Liver (tissue), 8 donors: ENCODE measurements at regions not wholly inside any gene's neighbourhood (a gene's known extent, or its start where the extent isn't known, plus 50 kb on each side); places are given as distances from the start of the nearest gene placed in this dataset.

ENCODE experiments used
- DNase-seq: peaks from one replicate; pipeline ENCODE4 v3.0.0-alpha.2; 2017; ENCODE audit warnings: low spot score
- H3K27ac ChIP-seq, 2 donors: one replicate each; pipeline ENCODE4 v1.7.0; 2013; ENCODE audit warnings: inconsistent platforms in 2 of 2, low read length in 2 of 2, control low read depth in 1 of 2, low read depth in 1 of 2, mild to moderate bottlenecking in 1 of 2
- H3K27me3 ChIP-seq, 4 donors: one replicate each; pipeline versions ENCODE4 v1.6.1 to v1.7.0; 2013; ENCODE audit warnings: low read length in 3 of 4, inconsistent platforms in 1 of 4, mild to moderate bottlenecking in 1 of 4, moderate library complexity in 1 of 4; ENCODE audit not compliant: control insufficient read depth in 4 of 4, insufficient read depth in 4 of 4
- H3K36me3 ChIP-seq, 4 donors: one replicate each; pipeline versions ENCODE4 v1.6.1 to v1.7.0; 2013; ENCODE audit warnings: low read length in 3 of 4, mild to moderate bottlenecking in 3 of 4, low read depth in 1 of 4, moderate library complexity in 1 of 4; ENCODE audit not compliant: control insufficient read depth in 4 of 4, insufficient read depth in 3 of 4
- H3K4me1 ChIP-seq, 4 donors: one replicate each; pipeline versions ENCODE4 v1.6.1 to v1.7.0; 2013; ENCODE audit warnings: low read length in 3 of 4, mild to moderate bottlenecking in 3 of 4, moderate library complexity in 1 of 4; ENCODE audit not compliant: control insufficient read depth in 4 of 4, insufficient read depth in 4 of 4
- H3K4me3 ChIP-seq, 3 donors: one replicate each; pipeline versions ENCODE4 v1.6.1 to v1.7.0; 2013; ENCODE audit warnings: low read length in 3 of 3, control low read depth in 1 of 3, low read depth in 1 of 3, mild to moderate bottlenecking in 1 of 3
- H3K9ac ChIP-seq, 2 donors: one replicate each; pipeline ENCODE4 v1.7.0; 2013; ENCODE audit warnings: low read length in 2 of 2, mild to moderate bottlenecking in 2 of 2, moderate library complexity in 2 of 2, control low read depth in 1 of 2, low read depth in 1 of 2
- H3K9me3 ChIP-seq, 4 donors: one replicate each; pipeline versions ENCODE4 v1.6.1 to v1.7.0; 2013; ENCODE audit warnings: low read length in 3 of 4; ENCODE audit not compliant: control insufficient read depth in 4 of 4
- EGR1 ChIP-seq, 2 donors: IDR thresholded peaks; 2 replicates each; pipeline ENCODE4 v1.6.1; 2016 to 2018; ENCODE audit warnings: antibody characterized with exemption in 2 of 2, low read depth in 2 of 2
- FOXA1 ChIP-seq: IDR thresholded peaks from 2 replicates; pipeline ENCODE4 v1.6.1; 2016; ENCODE audit warnings: antibody characterized with exemption
- FOXA2 ChIP-seq: IDR thresholded peaks from 2 replicates; pipeline ENCODE4 v1.6.1; 2016; ENCODE audit warnings: antibody characterized with exemption
- GABPA ChIP-seq, 2 donors: IDR thresholded peaks in 1 of 2; conservative IDR thresholded peaks in 1 of 2; 2 replicates each; pipeline ENCODE4 v1.6.1; 2016; ENCODE audit warnings: antibody characterized with exemption in 2 of 2, mild to moderate bottlenecking in 1 of 2, moderate library complexity in 1 of 2
- HNF4A ChIP-seq, 2 donors: conservative IDR thresholded peaks; 2 replicates each; pipeline ENCODE4 v1.6.1; 2016; ENCODE audit warnings: antibody characterized with exemption in 2 of 2, mild to moderate bottlenecking in 2 of 2
- HNF4G ChIP-seq: IDR thresholded peaks from 2 replicates; pipeline ENCODE4 v1.6.1; 2016; ENCODE audit warnings: antibody characterized with exemption
- JUND ChIP-seq, 2 donors: IDR thresholded peaks; 2 replicates each; pipeline ENCODE4 v1.6.1; 2016; ENCODE audit warnings: antibody characterized with exemption in 2 of 2
- NR2F2 ChIP-seq: IDR thresholded peaks from 2 replicates; pipeline ENCODE4 v1.6.1; 2016; ENCODE audit warnings: antibody characterized with exemption
- RAD21 ChIP-seq, 2 donors: IDR thresholded peaks; 2 replicates each; pipeline ENCODE4 v1.6.1; 2016; ENCODE audit warnings: antibody characterized with exemption in 2 of 2, mild to moderate bottlenecking in 2 of 2
- RXRA ChIP-seq, 2 donors: IDR thresholded peaks; 2 replicates each; pipeline ENCODE4 v1.6.1; 2017 to 2018; ENCODE audit warnings: antibody characterized with exemption in 2 of 2, mild to moderate bottlenecking in 1 of 2
- SP1 ChIP-seq: IDR thresholded peaks from 2 replicates; pipeline ENCODE4 v1.6.1; 2018; ENCODE audit warnings: antibody characterized with exemption, mild to moderate bottlenecking
- TAF1 ChIP-seq: conservative IDR thresholded peaks from 2 replicates; pipeline ENCODE4 v1.6.1; 2016; ENCODE audit warnings: antibody characterized with exemption, mild to moderate bottlenecking
- YY1 ChIP-seq: IDR thresholded peaks from 2 replicates; pipeline ENCODE4 v1.6.1; 2016; ENCODE audit warnings: antibody characterized with exemption, mild to moderate bottlenecking
- WGBS: extraction: QIAGEN DNeasy Blood & Tissue Kit; methylation state at CpG from one replicate; pipeline ENCODE4 v1.1.7; 2013; 5-methylcytosine and 5-hydroxymethylcytosine counted together
- TF ChIP-seq, protein P1 (sequence below): IDR thresholded peaks from 2 replicates; pipeline ENCODE4 v1.6.1; 2016; ENCODE audit warnings: antibody characterized with exemption
- TF ChIP-seq, protein P2 (sequence below): IDR thresholded peaks from 2 replicates; pipeline ENCODE4 v1.6.1; 2016; ENCODE audit warnings: antibody characterized with exemption
- TF ChIP-seq, protein P3 (sequence below): fragments of 150-350 bp; IDR thresholded peaks from 2 replicates; pipeline ENCODE4 v1.5.1; 2017; ENCODE audit warnings: improper control_type of control experiment, low read depth, low read length; ENCODE audit not compliant: missing input control
- TF ChIP-seq, protein P4 (sequence below): IDR thresholded peaks from 2 replicates; pipeline ENCODE4 v1.6.1; 2016; ENCODE audit warnings: antibody characterized with exemption, mild to moderate bottlenecking
- TF ChIP-seq, protein P5 (sequence below): IDR thresholded peaks from 2 replicates; pipeline ENCODE4 v1.6.1; 2016; ENCODE audit warnings: antibody characterized with exemption
- donor health status: healthy.
- donor health status: healthy.
- donor health status: healthy.
- donor health status: healthy.
- donor health status: healthy.

DNA sequence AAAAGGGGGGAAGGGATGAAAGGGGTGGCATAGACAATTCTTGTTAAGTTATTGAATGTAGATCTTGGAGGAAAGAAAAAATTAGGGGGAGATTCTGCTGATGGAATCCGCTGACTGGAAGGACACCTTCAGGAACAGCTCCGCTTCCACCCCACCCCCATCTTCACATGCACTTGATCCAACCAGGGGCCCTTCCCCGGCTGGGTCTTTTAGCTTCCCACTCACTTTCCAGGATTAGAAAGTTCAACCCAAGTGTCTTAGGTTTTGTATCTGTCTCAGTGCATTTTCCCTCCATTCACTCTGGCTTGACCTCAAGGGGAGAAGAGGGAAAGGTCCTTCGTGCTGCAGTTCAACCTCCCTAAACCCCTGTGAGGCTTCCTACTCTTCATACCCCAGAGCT, 141.4 kb downstream of the IRS2 start:
- Histone ChIP-seq H3K9me3 (peaks cover 2 to 15% (median 12%) of the 10 kb centered on the region in 4 donors), H3K4me1 (peaks cover 0 to 5% (median 5%) of the 10 kb centered on the region in 4 donors), H3K4me3 (no peak overlapping the region), H3K9ac (no peak overlapping the region), H3K36me3 (no peaks in the 10 kb centered on the region), H3K27me3 (no peaks in the 10 kb centered on the region), H3K27ac (no peak overlapping the region)
- no peak for DNase-seq
- WGBS, result 93% methylated on average over 4 of the region's 4 CpGs
- TF ChIP-seq FOXA2 (no peak), SP1 (no peak), JUND (IDR thresholded peaks at IDR 0.05) (no peak), HNF4A (conservative IDR thresholded peaks at IDR 0.05) (no peak), NR2F2 (no peak), RXRA (IDR thresholded peaks at IDR 0.05) (no peak), YY1 (no peak), EGR1 (IDR thresholded peaks at IDR 0.05; ENCODE audit: low read depth in 2 of 2) (no peak), FOXA1 (no peak), TAF1 (no peak), HNF4G (no peak), GABPA (IDR thresholded peaks at IDR 0.05 in 1 of 2, conservative IDR thresholded peaks at IDR 0.05 in 1 of 2) (no peak), RAD21 (IDR thresholded peaks at IDR 0.05) (no peak)
- TF ChIP-seq, protein P1, sequence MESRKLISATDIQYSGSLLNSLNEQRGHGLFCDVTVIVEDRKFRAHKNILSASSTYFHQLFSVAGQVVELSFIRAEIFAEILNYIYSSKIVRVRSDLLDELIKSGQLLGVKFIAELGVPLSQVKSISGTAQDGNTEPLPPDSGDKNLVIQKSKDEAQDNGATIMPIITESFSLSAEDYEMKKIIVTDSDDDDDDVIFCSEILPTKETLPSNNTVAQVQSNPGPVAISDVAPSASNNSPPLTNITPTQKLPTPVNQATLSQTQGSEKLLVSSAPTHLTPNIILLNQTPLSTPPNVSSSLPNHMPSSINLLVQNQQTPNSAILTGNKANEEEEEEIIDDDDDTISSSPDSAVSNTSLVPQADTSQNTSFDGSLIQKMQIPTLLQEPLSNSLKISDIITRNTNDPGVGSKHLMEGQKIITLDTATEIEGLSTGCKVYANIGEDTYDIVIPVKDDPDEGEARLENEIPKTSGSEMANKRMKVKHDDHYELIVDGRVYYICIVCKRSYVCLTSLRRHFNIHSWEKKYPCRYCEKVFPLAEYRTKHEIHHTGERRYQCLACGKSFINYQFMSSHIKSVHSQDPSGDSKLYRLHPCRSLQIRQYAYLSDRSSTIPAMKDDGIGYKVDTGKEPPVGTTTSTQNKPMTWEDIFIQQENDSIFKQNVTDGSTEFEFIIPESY, result no peak
- TF ChIP-seq, protein P2, sequence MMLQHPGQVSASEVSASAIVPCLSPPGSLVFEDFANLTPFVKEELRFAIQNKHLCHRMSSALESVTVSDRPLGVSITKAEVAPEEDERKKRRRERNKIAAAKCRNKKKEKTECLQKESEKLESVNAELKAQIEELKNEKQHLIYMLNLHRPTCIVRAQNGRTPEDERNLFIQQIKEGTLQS, result no peak
- TF ChIP-seq, protein P3, sequence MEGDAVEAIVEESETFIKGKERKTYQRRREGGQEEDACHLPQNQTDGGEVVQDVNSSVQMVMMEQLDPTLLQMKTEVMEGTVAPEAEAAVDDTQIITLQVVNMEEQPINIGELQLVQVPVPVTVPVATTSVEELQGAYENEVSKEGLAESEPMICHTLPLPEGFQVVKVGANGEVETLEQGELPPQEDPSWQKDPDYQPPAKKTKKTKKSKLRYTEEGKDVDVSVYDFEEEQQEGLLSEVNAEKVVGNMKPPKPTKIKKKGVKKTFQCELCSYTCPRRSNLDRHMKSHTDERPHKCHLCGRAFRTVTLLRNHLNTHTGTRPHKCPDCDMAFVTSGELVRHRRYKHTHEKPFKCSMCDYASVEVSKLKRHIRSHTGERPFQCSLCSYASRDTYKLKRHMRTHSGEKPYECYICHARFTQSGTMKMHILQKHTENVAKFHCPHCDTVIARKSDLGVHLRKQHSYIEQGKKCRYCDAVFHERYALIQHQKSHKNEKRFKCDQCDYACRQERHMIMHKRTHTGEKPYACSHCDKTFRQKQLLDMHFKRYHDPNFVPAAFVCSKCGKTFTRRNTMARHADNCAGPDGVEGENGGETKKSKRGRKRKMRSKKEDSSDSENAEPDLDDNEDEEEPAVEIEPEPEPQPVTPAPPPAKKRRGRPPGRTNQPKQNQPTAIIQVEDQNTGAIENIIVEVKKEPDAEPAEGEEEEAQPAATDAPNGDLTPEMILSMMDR, result no peak
- TF ChIP-seq, protein P4, sequence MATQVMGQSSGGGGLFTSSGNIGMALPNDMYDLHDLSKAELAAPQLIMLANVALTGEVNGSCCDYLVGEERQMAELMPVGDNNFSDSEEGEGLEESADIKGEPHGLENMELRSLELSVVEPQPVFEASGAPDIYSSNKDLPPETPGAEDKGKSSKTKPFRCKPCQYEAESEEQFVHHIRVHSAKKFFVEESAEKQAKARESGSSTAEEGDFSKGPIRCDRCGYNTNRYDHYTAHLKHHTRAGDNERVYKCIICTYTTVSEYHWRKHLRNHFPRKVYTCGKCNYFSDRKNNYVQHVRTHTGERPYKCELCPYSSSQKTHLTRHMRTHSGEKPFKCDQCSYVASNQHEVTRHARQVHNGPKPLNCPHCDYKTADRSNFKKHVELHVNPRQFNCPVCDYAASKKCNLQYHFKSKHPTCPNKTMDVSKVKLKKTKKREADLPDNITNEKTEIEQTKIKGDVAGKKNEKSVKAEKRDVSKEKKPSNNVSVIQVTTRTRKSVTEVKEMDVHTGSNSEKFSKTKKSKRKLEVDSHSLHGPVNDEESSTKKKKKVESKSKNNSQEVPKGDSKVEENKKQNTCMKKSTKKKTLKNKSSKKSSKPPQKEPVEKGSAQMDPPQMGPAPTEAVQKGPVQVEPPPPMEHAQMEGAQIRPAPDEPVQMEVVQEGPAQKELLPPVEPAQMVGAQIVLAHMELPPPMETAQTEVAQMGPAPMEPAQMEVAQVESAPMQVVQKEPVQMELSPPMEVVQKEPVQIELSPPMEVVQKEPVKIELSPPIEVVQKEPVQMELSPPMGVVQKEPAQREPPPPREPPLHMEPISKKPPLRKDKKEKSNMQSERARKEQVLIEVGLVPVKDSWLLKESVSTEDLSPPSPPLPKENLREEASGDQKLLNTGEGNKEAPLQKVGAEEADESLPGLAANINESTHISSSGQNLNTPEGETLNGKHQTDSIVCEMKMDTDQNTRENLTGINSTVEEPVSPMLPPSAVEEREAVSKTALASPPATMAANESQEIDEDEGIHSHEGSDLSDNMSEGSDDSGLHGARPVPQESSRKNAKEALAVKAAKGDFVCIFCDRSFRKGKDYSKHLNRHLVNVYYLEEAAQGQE, result no peak
- TF ChIP-seq, protein P5, sequence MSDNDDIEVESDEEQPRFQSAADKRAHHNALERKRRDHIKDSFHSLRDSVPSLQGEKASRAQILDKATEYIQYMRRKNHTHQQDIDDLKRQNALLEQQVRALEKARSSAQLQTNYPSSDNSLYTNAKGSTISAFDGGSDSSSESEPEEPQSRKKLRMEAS, result no peak
